ENCODE measurements at regions not wholly inside any gene's neighbourhood (a gene's known extent, or its start where the extent isn't known, plus 50 kb on each side); places are given as distances from the start of the nearest gene placed in this dataset.
A peak's percentile ranks its signal among the peaks of the same experiment; 100 is the strongest.

- Histone ChIP-seq H3K4me3 (replicated peaks; ENCODE audit: insufficient read depth, low read length) (no peak overlapping the region), H3K27ac (replicated peaks) (no peak overlapping the region), H3K27me3 (ENCODE audit: insufficient read depth, poor library complexity, severe bottlenecking) (no peaks in the 10 kb centered on the region)
- TF ChIP-seq REST (IDR thresholded peaks at IDR 0.05; ENCODE audit: insufficient replicate concordance, low read depth) (no peak), POLR2AphosphoS5 (IDR thresholded peaks at IDR 0.05; ENCODE audit: low read depth) (no peak), GABPA (IDR thresholded peaks at IDR 0.05; ENCODE audit: low read depth) (no peak), CTCF (IDR thresholded peaks at IDR 0.05; ENCODE audit: insufficient read depth, low read length) (no peak), SPI1 (IDR thresholded peaks at IDR 0.05; ENCODE audit: borderline replicate concordance, low read depth) (no peak)
- DNase-seq (ENCODE audit: low read depth in 1 of 2, low spot score in 1 of 2), result no peak
Measured at GRCh38 chr21:15204970-15205286, 140.1 kb upstream of the NRIP1 start.

GRCh38 chr21:15206514-15206913 lies 141.7 kb upstream of the NRIP1 start:
- no peak overlapping the region for H3K4me3 ChIP-seq (replicated peaks; ENCODE audit: insufficient read depth, low read length)
- TF ChIP-seq POLR2AphosphoS5 (IDR thresholded peaks at IDR 0.05; ENCODE audit: low read depth) (no peak), SPI1 (IDR thresholded peaks at IDR 0.05; ENCODE audit: borderline replicate concordance, low read depth) (no peak), REST (IDR thresholded peaks at IDR 0.05; ENCODE audit: insufficient replicate concordance, low read depth) (no peak), CTCF (IDR thresholded peaks at IDR 0.05; ENCODE audit: insufficient read depth, low read length) (no peak), GABPA (IDR thresholded peaks at IDR 0.05; ENCODE audit: low read depth) (no peak)

GRCh38 chr21:15207231-15207630 lies 142.4 kb upstream of the NRIP1 start:
- TF ChIP-seq CTCF (IDR thresholded peaks at IDR 0.05; ENCODE audit: insufficient read depth, low read length) (no peak), REST (IDR thresholded peaks at IDR 0.05; ENCODE audit: insufficient replicate concordance, low read depth) (no peak), SPI1 (IDR thresholded peaks at IDR 0.05; ENCODE audit: borderline replicate concordance, low read depth) (no peak), POLR2AphosphoS5 (IDR thresholded peaks at IDR 0.05; ENCODE audit: low read depth) (no peak)
- Histone ChIP-seq H3K27me3 (ENCODE audit: insufficient read depth, poor library complexity, severe bottlenecking) (no peaks in the 10 kb centered on the region), H3K27ac (replicated peaks) (no peak overlapping the region), H3K4me3 (replicated peaks; ENCODE audit: insufficient read depth, low read length) (no peak overlapping the region)
- DNase-seq (ENCODE audit: low read depth in 1 of 2, low spot score in 1 of 2), result no peak

More at GRCh38 chr21:15206514-15206913, 141.7 kb upstream of the NRIP1 start:
- peak; percentile 18 to 61 for DNase-seq (ENCODE audit: low read depth in 1 of 2, low spot score in 1 of 2)
- Histone ChIP-seq H3K27ac (replicated peaks) (no peak overlapping the region; the same call in 1 of the 2 replicates), H3K27me3 (ENCODE audit: insufficient read depth, poor library complexity, severe bottlenecking) (no peaks in the 10 kb centered on the region)
